Neural progenitor cell (in vitro differentiated cells): ENCODE measurements at regions not wholly inside any gene's neighbourhood (a gene's known extent, or its start where the extent isn't known, plus 50 kb on each side); places are given as distances from the start of the nearest gene placed in this dataset.

Experiments used
- DNase-seq: peaks from one replicate; pipeline ENCODE4 v3.0.0-alpha.2; 2016; ENCODE audit warnings: low spot score
- H2AFZ ChIP-seq: fragments of 200-600 bp; sonication (generic); replicated peaks from 2 replicates; pipeline ENCODE4 v1.6.1; 2016; ENCODE audit warnings: antibody characterized with exemption
- H3F3A ChIP-seq: fragments of 200-600 bp; sonication (generic); 2 replicates; pipeline ENCODE4 v1.6.1; 2016; ENCODE audit warnings: antibody characterized with exemption, low read depth
- H3K27ac ChIP-seq: fragments of 200-600 bp; sonication (generic); 2 replicates; pipeline ENCODE4 v1.5.1; 2016; ENCODE audit warnings: mild to moderate bottlenecking
- H3K27me3 ChIP-seq: fragments of 200-600 bp; sonication (generic); 2 replicates; pipeline ENCODE4 v1.6.1; 2016; ENCODE audit warnings: mild to moderate bottlenecking, moderate library complexity
- H3K36me3 ChIP-seq: fragments of 200-600 bp; sonication (generic); 2 replicates; pipeline ENCODE4 v1.5.1; 2016
- H3K4me1 ChIP-seq: fragments of 200-600 bp; sonication (generic); 2 replicates; pipeline ENCODE4 v1.6.1; 2016; ENCODE audit warnings: mixed run types
- H3K4me2 ChIP-seq: fragments of 200-600 bp; sonication (generic); 2 replicates; pipeline ENCODE4 v1.6.1; 2016
- H3K4me3 ChIP-seq: fragments of 200-600 bp; sonication (generic); 2 replicates; pipeline ENCODE4 v1.5.1; 2016
- H3K79me2 ChIP-seq: fragments of 200-600 bp; sonication (generic); 2 replicates; pipeline ENCODE4 v1.6.1; 2016; ENCODE audit warnings: low read depth
- H3K9ac ChIP-seq: fragments of 200-600 bp; sonication (generic); 2 replicates; pipeline ENCODE4 v1.6.1; 2016
- H3K9me3 ChIP-seq: fragments of 200-600 bp; sonication (generic); 2 replicates; pipeline ENCODE4 v1.5.1; 2016; ENCODE audit warnings: low read depth
- H4K20me1 ChIP-seq: fragments of 200-600 bp; sonication (generic); 2 replicates; pipeline ENCODE4 v1.6.1; 2016; ENCODE audit warnings: low read depth
- H3K27ac Mint-ChIP-seq: 3 replicates; pipeline ENCODE4 v1.8.0; 2021; ENCODE audit warnings: mixed read lengths
- H3K27me3 Mint-ChIP-seq: 2 replicates; pipeline ENCODE4 v1.8.0; 2022; ENCODE audit warnings: low read depth, mild to moderate bottlenecking, inconsistent platforms, moderate library complexity, mixed read lengths; ENCODE audit not compliant: insufficient read depth
- H3K36me3 Mint-ChIP-seq: 3 replicates; pipeline ENCODE4 v1.8.0; 2021; ENCODE audit warnings: mixed read lengths
- H3K4me1 Mint-ChIP-seq: 3 replicates; pipeline ENCODE4 v1.8.0; 2021; ENCODE audit warnings: mixed read lengths
- H3K4me3 Mint-ChIP-seq: 3 replicates; pipeline ENCODE4 v1.8.0; 2021; ENCODE audit warnings: mild to moderate bottlenecking, moderate library complexity, mixed read lengths
- H3K9me3 Mint-ChIP-seq: 3 replicates; pipeline ENCODE4 v1.8.0; 2020; ENCODE audit warnings: mixed read lengths
- CTCF ChIP-seq: fragments of 200-600 bp; sonication (generic); IDR thresholded peaks from 2 replicates; pipeline ENCODE4 v1.5.1; 2017; ENCODE audit warnings: antibody characterized with exemption, mild to moderate bottlenecking
- EZH2 ChIP-seq: fragments of 200-600 bp; sonication (generic); IDR thresholded peaks from 2 replicates; pipeline ENCODE4 v1.6.1; 2017; ENCODE audit warnings: antibody characterized with exemption, mild to moderate bottlenecking, moderate library complexity
- EZH2phosphoT487 ChIP-seq: fragments of 200-600 bp; sonication (generic); IDR thresholded peaks from 2 replicates; pipeline ENCODE4 v1.6.1; 2017; ENCODE audit warnings: antibody characterized with exemption

GRCh38 chr4:41320786-41321185 lies 64.1 kb downstream of the UCHL1 start:
- Mint-ChIP-seq H3K36me3 (no peaks in the 10 kb centered on the region), H3K4me3 (no peak overlapping the region)

GRCh38 chr4:41321216-41321945 lies 64.7 kb downstream of the UCHL1 start:
- peaks cover 4% of the 10 kb centered on the region for H3K9me3 Mint-ChIP-seq
- Histone ChIP-seq H3K27ac (no peak overlapping the region), H3K36me3 (no peaks in the 10 kb centered on the region), H3K4me2 (no peak overlapping the region), H3F3A (peaks cover 4% of the 10 kb centered on the region), H4K20me1 (no peaks in the 10 kb centered on the region), H2AFZ (no peak overlapping the region), H3K4me1 (peaks cover 10% of the 10 kb centered on the region), H3K4me3 (no peak overlapping the region), H3K9me3 (no peaks in the 10 kb centered on the region), H3K79me2 (no peaks in the 10 kb centered on the region), H3K9ac (no peak overlapping the region), H3K27me3 (no peaks in the 10 kb centered on the region)
- TF ChIP-seq EZH2phosphoT487 (no peak), CTCF (no peak), EZH2 (no peak)
- H3K27ac Mint-ChIP-seq = no peak overlapping the region
- no peaks in the 10 kb centered on the region for H3K36me3 Mint-ChIP-seq
- H3K27me3 Mint-ChIP-seq = peaks cover 3% of the 10 kb centered on the region
- peaks cover 18% of the 10 kb centered on the region for H3K4me1 Mint-ChIP-seq
- H3K4me3 Mint-ChIP-seq = no peak overlapping the region
- DNase-seq = no peak

More at GRCh38 chr4:41320786-41321185, 64.1 kb downstream of the UCHL1 start:
- no peak overlapping the region for H3K9ac ChIP-seq
- H3K9me3 ChIP-seq = no peaks in the 10 kb centered on the region
- H3K27ac Mint-ChIP-seq = no peak overlapping the region
- H3K27ac ChIP-seq = no peak overlapping the region
- H2AFZ ChIP-seq = no peak overlapping the region
- no peaks in the 10 kb centered on the region for H3K79me2 ChIP-seq
- peaks cover 4% of the 10 kb centered on the region for H3K4me1 ChIP-seq
- H4K20me1 ChIP-seq = no peaks in the 10 kb centered on the region
- H3K9me3 Mint-ChIP-seq = peaks cover 4% of the 10 kb centered on the region
- TF ChIP-seq EZH2phosphoT487 (no peak), EZH2 (no peak), CTCF (no peak)
- peaks cover 13% of the 10 kb centered on the region for H3K4me1 Mint-ChIP-seq
- no peak for DNase-seq
- H3K27me3 ChIP-seq = no peaks in the 10 kb centered on the region
- H3K4me3 ChIP-seq = no peak overlapping the region
- H3F3A ChIP-seq = no peaks in the 10 kb centered on the region
- peaks cover 3% of the 10 kb centered on the region for H3K27me3 Mint-ChIP-seq
- H3K36me3 ChIP-seq = no peaks in the 10 kb centered on the region
- no peak overlapping the region for H3K4me2 ChIP-seq

GRCh38 chr4:41322617-41323016 lies 65.9 kb downstream of the UCHL1 start:
- H3K9ac ChIP-seq = no peak overlapping the region
- no peaks in the 10 kb centered on the region for H3K36me3 Mint-ChIP-seq
- H3K27ac ChIP-seq = no peak overlapping the region
- H3K79me2 ChIP-seq = no peaks in the 10 kb centered on the region
- peaks cover 3% of the 10 kb centered on the region for H3K27me3 Mint-ChIP-seq
- no peak for TF ChIP-seq EZH2
- no peak for TF ChIP-seq EZH2phosphoT487
- no peak for TF ChIP-seq CTCF
- no peaks in the 10 kb centered on the region for H3K27me3 ChIP-seq
- no peak for DNase-seq
- H4K20me1 ChIP-seq = no peaks in the 10 kb centered on the region
- H3F3A ChIP-seq = peaks cover 4% of the 10 kb centered on the region
- no peaks in the 10 kb centered on the region for H3K36me3 ChIP-seq
- no peak overlapping the region for H3K4me2 ChIP-seq
- H3K9me3 Mint-ChIP-seq = peaks cover 4% of the 10 kb centered on the region
- H3K27ac Mint-ChIP-seq = no peak overlapping the region
- H3K4me1 Mint-ChIP-seq = peaks cover 20% of the 10 kb centered on the region
- peaks cover 12% of the 10 kb centered on the region for H3K4me1 ChIP-seq
- no peak overlapping the region for H2AFZ ChIP-seq
- no peaks in the 10 kb centered on the region for H3K9me3 ChIP-seq
- H3K4me3 ChIP-seq = no peak overlapping the region
- no peak overlapping the region for H3K4me3 Mint-ChIP-seq
